ENCODE measurements at regions not wholly inside any gene's neighbourhood (a gene's known extent, or its start where the extent isn't known, plus 50 kb on each side); places are given as distances from the start of the nearest gene placed in this dataset.
"Not testable (repeated sequence)": the region's sequence is repeated elsewhere in the genome, so short reads cannot be mapped to it uniquely, and the experiment has no call there.

DNA sequence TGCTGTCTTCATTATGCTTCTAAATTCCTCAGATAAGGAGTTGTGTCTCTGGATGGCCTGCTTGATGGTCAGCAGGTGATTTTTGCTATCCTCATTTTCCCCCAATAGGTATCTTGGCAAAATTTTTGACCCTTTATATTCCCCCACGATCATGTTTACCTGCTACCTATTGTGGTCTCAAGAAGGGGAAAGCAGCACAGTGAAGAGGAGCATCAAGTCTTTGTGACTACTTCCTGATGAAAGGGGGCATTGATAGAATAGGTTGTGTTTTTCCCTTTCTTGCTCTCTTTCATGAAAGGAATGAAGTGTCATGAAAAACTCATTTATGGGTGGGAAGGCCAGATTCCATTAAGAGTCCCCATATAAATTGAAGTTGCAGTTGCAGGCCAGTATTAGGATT lies 153.8 kb downstream of the KLF8 start:
- Mint-ChIP-seq H3K4me3 (ENCODE audit: unreplicated experiment) (no peak overlapping the region), H3K27me3 (ENCODE audit: insufficient read depth, unreplicated experiment) (peaks cover 46% of the 10 kb centered on the region), H3K36me3 (ENCODE audit: insufficient read depth, unreplicated experiment) (no peaks in the 10 kb centered on the region), H3K27ac (ENCODE audit: low read depth, unreplicated experiment) (no peak overlapping the region), H3K4me1 (ENCODE audit: insufficient read depth, unreplicated experiment) (no peaks in the 10 kb centered on the region), H3K9me3 (ENCODE audit: unreplicated experiment) (no peaks in the 10 kb centered on the region)
- CTCF ChIA-PET: no interaction called here
- DNase-seq (ENCODE audit: unreplicated experiment): no peak
- BruUV-seq (replicated peaks): no TSS peak
- POLR2A ChIA-PET: no interaction called here
- no peak for TF ChIP-seq CTCF (IDR thresholded peaks at IDR 0.05; ENCODE audit: unreplicated experiment)
- intact Hi-C loops (cut with micrococcal nuclease): no loop called here

DNA sequence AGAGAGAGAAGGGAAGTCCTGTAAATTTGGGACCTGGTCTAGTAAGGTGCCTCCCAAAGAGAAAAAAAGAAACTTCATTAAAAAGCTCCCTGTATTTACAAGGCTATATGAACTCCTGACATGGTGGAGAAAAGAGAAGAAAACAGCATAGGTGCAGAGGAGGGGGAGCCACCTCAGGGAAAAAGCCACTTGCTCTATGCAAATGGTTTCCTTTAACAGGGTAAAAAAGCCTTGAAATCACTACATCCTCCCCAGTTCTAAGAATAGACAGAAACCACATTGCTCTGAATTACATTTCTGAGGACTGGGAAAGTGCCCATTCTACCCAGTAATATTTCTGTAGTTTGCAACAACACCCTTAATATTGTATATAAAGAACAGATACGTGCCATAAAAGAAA lies 165.5 kb downstream of the KLF8 start:
- Mint-ChIP-seq H3K9me3 (ENCODE audit: unreplicated experiment) (peaks cover 8% of the 10 kb centered on the region), H3K4me3 (ENCODE audit: unreplicated experiment) (no peak overlapping the region), H3K27ac (ENCODE audit: low read depth, unreplicated experiment) (no peak overlapping the region), H3K4me1 (ENCODE audit: insufficient read depth, unreplicated experiment) (no peaks in the 10 kb centered on the region), H3K36me3 (ENCODE audit: insufficient read depth, unreplicated experiment) (no peaks in the 10 kb centered on the region), H3K27me3 (ENCODE audit: insufficient read depth, unreplicated experiment) (peaks cover 21% of the 10 kb centered on the region)
- ChIA-PET POLR2A (no interaction called here), CTCF (no interaction called here)
- intact Hi-C loops (cut with micrococcal nuclease): no loop called here
- no TSS peak for BruUV-seq (replicated peaks)
- no peak for TF ChIP-seq CTCF (IDR thresholded peaks at IDR 0.05; ENCODE audit: unreplicated experiment)
- DNase-seq (ENCODE audit: unreplicated experiment): no peak

- H3K4me1 Mint-ChIP-seq (ENCODE audit: insufficient read depth, unreplicated experiment): no peaks in the 10 kb centered on the region
- no TSS peak for BruUV-seq (replicated peaks)
- H3K4me3 Mint-ChIP-seq (ENCODE audit: unreplicated experiment): no peak overlapping the region
- CTCF ChIA-PET: interaction anchor here (0.6 to 1.3 kb wide), 3 partner anchors 9 to 70 kb away, joined by 3 to 4 read pairs (median 4); no protein-coding TSS in a partner anchor
- H3K9me3 Mint-ChIP-seq (ENCODE audit: unreplicated experiment): peaks cover 8% of the 10 kb centered on the region
- intact Hi-C loops (cut with micrococcal nuclease): no loop called here
- H3K27me3 Mint-ChIP-seq (ENCODE audit: insufficient read depth, unreplicated experiment): peaks cover 34% of the 10 kb centered on the region
- H3K27ac Mint-ChIP-seq (ENCODE audit: low read depth, unreplicated experiment): no peak overlapping the region
- no peak for TF ChIP-seq CTCF (IDR thresholded peaks at IDR 0.05; ENCODE audit: unreplicated experiment)
- POLR2A ChIA-PET: no interaction called here
- DNase-seq (ENCODE audit: unreplicated experiment): no peak
- H3K36me3 Mint-ChIP-seq (ENCODE audit: insufficient read depth, unreplicated experiment): no peaks in the 10 kb centered on the region
Measured at GRCh38 chrX:56402207-56402606, 161.2 kb upstream of the UBQLN2 start.

- peaks cover 10% of the 10 kb centered on the region for H3K27me3 Mint-ChIP-seq (ENCODE audit: insufficient read depth, unreplicated experiment)
- no peak overlapping the region for H3K4me3 Mint-ChIP-seq (ENCODE audit: unreplicated experiment)
- no TSS peak for BruUV-seq (replicated peaks)
- H3K9me3 Mint-ChIP-seq (ENCODE audit: unreplicated experiment): no peaks in the 10 kb centered on the region
- no peaks in the 10 kb centered on the region for H3K4me1 Mint-ChIP-seq (ENCODE audit: insufficient read depth, unreplicated experiment)
- DNase-seq (ENCODE audit: unreplicated experiment): no peak
- ChIA-PET CTCF (no interaction called here), POLR2A (no interaction called here)
- H3K36me3 Mint-ChIP-seq (ENCODE audit: insufficient read depth, unreplicated experiment): no peaks in the 10 kb centered on the region
- TF ChIP-seq CTCF (IDR thresholded peaks at IDR 0.05; ENCODE audit: unreplicated experiment): no peak
- intact Hi-C loops (cut with micrococcal nuclease): no loop called here
- H3K27ac Mint-ChIP-seq (ENCODE audit: low read depth, unreplicated experiment): no peak overlapping the region
Measured at GRCh38 chrX:56429581-56429980, 133.8 kb upstream of the UBQLN2 start.

DNA sequence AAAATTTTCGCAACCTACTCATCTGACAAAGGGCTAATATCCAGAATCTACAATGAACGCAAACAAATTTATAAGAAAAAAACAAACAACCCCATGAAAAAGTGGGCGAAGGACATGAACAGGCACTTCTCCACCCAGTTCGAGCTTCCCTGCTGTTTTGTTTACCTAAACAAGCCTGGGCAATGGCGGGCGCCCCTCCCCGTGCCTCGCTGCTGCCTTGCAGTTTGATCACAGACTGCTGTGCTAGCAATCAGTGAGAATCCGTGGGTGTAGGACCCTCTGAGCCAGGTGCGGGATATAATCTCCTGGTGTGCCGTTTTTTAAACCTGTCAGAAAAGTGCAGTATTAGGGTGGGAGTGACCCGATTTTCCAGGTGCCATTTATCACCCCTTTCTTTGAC lies 111.4 kb upstream of the UBQLN2 start:
- H3K27me3 Mint-ChIP-seq (ENCODE audit: insufficient read depth, unreplicated experiment); DNase-seq (ENCODE audit: unreplicated experiment); BruUV-seq (replicated peaks); CTCF ChIA-PET; POLR2A ChIA-PET; H3K9me3 Mint-ChIP-seq (ENCODE audit: unreplicated experiment); H3K4me1 Mint-ChIP-seq (ENCODE audit: insufficient read depth, unreplicated experiment); H3K36me3 Mint-ChIP-seq (ENCODE audit: insufficient read depth, unreplicated experiment); intact Hi-C loops (cut with micrococcal nuclease); H3K4me3 Mint-ChIP-seq (ENCODE audit: unreplicated experiment); H3K27ac Mint-ChIP-seq (ENCODE audit: low read depth, unreplicated experiment): not testable (repeated sequence)

Measured in MCF 10A (cell line).